Hepatic stellate cell (primary cell): ENCODE measurements at regions not wholly inside any gene's neighbourhood (a gene's known extent, or its start where the extent isn't known, plus 50 kb on each side); places are given as distances from the start of the nearest gene placed in this dataset.

Source experiments
- DNase-seq: peaks from one replicate; pipeline ENCODE4 v3.0.0; 2011; ENCODE audit warnings: low spot score

GRCh38 chr12:42792265-42792664, 202.7 kb upstream of the PRICKLE1 start:
- DNase-seq: no peak

- no peak for DNase-seq
These were observed 201.9 kb upstream of the PRICKLE1 start for GRCh38 chr12:42791399-42791798.

- peak; percentile 62 for DNase-seq
These were observed 201.2 kb upstream of the PRICKLE1 start for GRCh38 chr12:42790761-42791151.

GRCh38 chr12:42789808-42790760, 200.5 kb upstream of the PRICKLE1 start:
- DNase-seq: no peak

GRCh38 chr12:42786400-42787148, 197.0 kb upstream of the PRICKLE1 start:
- no peak for DNase-seq

GRCh38 chr12:42785944-42786343, 196.4 kb upstream of the PRICKLE1 start:
- no peak for DNase-seq

GRCh38 chr12:42780671-42781070, 191.1 kb upstream of the PRICKLE1 start:
- DNase-seq: no peak

GRCh38 chr12:42779186-42779859, 189.8 kb upstream of the PRICKLE1 start:
- no peak for DNase-seq

- no peak for DNase-seq
These were observed 186.8 kb upstream of the PRICKLE1 start for GRCh38 chr12:42776396-42776795.

GRCh38 chr12:42774238-42774637, 184.7 kb upstream of the PRICKLE1 start:
- no peak for DNase-seq

GRCh38 chr12:42770261-42770660, 180.7 kb upstream of the PRICKLE1 start:
- no peak for DNase-seq

GRCh38 chr12:42769455-42769854, 179.9 kb upstream of the PRICKLE1 start:
- DNase-seq: no peak

GRCh38 chr12:42767998-42768397, 178.5 kb upstream of the PRICKLE1 start:
- no peak for DNase-seq

GRCh38 chr12:42767326-42767954, 177.9 kb upstream of the PRICKLE1 start:
- DNase-seq: no peak

GRCh38 chr12:42766754-42767153, 177.2 kb upstream of the PRICKLE1 start:
- no peak for DNase-seq

- DNase-seq: no peak
These were observed 176.5 kb upstream of the PRICKLE1 start for GRCh38 chr12:42766026-42766425.

GRCh38 chr12:42763682-42764081, 174.1 kb upstream of the PRICKLE1 start:
- DNase-seq: no peak

- DNase-seq: no peak
These were observed 172.9 kb upstream of the PRICKLE1 start for GRCh38 chr12:42762395-42762925.

GRCh38 chr12:42761601-42762350, 172.2 kb upstream of the PRICKLE1 start:
- DNase-seq: no peak

GRCh38 chr12:42761086-42761485, 171.5 kb upstream of the PRICKLE1 start:
- DNase-seq: no peak

GRCh38 chr12:42760550-42760949, 171.0 kb upstream of the PRICKLE1 start:
- no peak for DNase-seq
